NCI-H1417 (cell line): ENCODE measurements at regions not wholly inside any gene's neighbourhood (a gene's known extent, or its start where the extent isn't known, plus 50 kb on each side); places are given as distances from the start of the nearest gene placed in this dataset.

Experiments used
- DNase-seq, 3 experiments: peaks; one replicate each; lab custom pipeline; 2025; lab: John Stamatoyannopoulos, UW

DNA sequence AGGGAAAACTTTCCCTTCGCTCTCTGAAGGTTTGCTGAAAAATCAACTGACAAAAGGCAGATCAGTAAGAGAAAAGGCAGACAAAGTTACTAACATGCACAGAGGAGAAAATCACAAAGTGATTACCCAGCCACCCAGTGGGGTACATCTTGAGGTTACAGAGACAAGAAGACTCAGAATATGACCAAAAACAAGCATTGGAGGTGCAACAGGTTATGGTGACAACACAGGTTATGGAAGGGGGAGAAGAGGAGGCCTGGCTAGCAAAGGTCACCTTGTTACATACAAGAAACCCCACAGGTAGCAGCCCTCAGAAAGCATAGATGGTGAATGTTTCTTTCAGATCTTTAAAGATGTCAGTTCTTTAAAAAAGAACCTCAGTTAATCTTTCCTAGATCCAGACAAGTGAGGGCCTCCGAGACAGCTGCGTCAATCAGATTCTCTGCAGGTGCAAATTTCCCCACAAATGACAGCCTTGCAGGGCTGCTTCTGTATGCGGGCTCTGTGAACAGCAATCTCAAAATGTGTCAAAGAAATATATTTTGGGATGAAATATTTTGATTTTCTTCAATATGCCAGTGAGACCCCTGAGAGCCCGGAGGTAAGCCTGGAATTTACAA lies 207.6 kb upstream of the RAB4A start:
- DNase-seq: no peak

DNA sequence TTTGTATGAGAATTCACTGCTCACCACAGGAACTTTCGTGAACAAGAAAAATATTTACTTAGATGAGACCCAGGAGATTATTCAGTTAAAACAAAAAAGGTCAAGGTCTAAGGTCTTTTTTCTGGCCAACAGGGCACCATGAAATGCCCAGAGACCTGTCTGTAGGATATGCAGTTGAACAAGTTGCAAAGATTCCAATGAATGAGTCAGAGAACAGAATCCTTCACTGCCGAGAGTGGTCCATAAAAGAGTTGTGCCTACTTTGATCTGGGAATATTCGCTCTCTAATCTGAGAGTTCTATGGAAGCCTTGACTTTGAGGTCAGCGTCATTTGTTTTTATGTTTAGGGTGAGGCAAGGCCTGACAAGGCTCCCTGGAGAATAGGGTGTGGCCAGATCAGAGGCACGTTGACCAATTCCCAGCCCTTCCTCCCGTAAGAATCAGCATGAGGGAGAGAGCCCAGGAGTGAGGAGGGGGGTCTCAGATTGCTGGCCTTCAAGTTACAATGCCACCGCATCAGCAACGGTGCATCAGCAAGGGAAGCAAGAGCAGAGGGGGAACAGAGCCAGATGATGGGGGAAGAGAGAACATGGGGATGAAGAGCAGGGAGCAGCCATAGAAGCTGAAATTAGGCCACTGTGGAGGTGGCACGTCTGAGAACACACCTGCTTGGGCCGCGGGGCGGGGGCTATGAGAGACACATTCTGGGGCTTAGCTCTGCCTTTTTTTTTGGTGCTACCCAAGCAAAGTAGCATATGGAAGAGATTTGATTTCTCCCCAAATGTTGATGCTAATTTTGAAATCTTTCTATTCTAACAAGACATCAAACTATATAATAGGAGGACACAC lies 206.4 kb upstream of the RAB4A start:
- DNase-seq: no peak

DNA sequence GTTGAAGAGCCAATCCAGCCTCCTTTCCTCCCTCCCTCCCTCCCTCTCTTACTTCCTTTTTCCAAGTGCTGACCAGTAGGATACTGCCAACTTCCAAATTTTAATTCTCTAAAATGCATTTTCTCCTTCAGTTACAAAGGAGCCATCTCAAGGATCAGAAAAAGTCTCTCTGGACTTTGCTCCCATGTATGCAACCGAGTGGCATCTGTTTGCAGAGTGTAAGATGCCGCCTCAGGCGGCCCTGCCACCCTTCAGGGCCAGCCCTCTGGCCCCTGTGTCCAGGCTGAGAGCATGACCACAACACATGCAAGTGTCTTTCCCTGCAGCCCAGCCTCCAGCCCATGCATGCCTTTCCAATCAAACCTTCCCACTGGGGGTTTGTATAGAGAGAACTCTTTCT lies 205.3 kb upstream of the RAB4A start:
- DNase-seq: no peak

DNA sequence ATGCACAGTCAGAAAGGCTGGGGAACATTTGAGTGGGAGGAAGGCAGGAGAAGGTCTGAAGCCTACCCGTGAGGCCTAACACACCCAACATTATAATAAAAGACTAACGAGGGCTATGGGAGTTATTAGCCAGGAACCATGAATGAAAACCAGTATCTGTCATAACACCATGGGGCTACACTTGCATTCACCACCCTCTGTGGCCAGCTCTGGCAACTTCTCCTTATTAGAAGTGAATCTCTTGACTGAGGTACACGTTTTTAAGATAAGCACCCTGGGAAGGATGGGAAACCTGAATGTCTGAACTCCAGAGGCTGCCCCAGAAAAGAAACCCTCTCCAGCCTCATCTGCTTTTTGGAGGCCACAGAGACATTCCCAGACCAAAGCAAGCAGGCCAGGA lies 204.3 kb upstream of the RAB4A start:
- DNase-seq: no peak

DNA sequence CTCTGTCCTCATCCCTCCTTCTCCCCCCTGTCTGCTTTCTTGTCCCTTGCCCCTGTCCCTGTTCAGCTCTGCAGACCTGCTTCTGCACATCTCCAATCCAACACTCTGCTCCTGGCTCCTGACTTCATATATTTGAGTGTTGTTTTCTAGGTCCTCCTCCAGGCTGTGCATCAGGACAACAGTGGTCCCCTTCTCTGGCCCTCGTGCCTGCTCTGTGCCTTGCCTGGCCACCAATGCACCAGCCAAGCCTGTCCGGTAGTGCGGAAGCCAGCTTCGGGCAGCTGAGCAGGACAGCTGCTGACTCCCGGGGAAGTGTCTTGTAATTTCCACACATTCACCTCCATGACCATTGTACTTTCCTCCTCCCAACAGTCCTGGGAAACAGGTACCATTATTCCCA lies 203.4 kb upstream of the RAB4A start:
- DNase-seq: no peak

DNA sequence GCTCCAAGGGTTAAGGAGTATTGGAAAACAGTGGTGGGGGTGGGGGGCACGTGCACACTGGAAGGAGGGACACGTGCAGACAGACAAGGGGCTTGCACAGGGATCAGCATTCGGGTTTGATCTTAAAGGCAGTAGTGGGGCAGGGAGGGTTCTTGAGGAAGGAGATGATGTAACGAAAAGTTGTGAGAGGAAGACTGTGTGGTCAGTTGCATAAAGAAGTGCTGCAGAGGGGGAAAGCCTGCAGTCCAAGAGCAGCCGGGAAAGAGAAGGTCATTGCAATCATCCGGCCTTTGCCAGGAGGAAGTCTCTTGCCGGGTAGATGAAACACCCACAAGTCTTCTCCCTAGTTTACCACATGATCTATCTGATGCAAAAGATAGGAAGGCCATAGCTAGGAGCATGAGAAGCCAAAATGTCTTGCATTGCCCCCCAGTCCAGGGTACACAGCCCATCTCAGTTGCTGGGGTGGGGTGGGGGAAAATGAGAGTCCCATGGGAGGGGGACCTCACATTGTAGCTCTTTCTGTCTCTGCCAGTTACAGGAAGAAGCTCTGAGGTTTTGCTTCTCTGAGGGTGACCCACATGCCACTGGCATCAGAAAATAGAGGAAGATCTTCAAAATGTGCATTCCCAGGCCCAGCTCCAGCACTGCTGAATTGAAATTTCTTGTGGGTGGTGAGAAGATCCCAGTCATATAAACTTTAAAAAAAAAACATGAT lies 202.5 kb upstream of the RAB4A start:
- no peak for DNase-seq

DNA sequence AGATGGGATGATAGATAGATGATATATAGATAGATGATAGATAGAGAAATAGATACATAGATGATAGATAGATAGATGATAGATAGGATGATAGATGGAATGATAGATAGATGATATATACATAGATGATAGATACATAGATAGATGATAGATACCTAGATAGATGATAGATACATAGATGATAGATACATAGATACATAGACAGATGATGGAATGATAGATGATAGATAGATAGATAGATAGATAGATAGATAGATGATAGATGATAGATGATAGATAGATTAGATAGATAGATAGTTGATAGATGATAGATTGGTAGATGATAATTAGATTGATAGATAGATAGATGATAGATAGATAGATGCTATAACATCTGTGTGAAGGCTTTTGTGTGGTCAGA lies 201.7 kb upstream of the RAB4A start:
- no peak for DNase-seq

DNA sequence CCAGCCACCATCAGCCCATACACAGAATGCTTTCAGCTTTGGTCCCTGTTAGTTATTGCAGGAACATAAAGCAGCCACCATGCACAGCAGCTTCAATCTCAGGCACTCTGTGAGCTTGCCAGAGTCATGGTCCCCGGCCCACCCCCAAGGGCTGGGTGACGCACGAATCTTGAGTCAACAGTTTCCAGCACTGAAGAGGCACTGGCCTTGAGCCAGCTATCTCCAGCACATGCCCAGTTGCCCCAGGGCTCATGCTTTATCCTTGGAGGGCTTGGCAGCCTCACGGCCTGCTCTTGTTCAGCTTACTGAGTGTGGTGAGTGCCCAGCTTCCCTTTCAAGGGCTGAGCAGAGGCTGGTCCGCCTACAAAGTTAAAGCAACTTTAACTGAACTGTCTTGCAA lies 200.7 kb upstream of the RAB4A start:
- DNase-seq: peak; percentile 68 to 92 (median 78)

DNA sequence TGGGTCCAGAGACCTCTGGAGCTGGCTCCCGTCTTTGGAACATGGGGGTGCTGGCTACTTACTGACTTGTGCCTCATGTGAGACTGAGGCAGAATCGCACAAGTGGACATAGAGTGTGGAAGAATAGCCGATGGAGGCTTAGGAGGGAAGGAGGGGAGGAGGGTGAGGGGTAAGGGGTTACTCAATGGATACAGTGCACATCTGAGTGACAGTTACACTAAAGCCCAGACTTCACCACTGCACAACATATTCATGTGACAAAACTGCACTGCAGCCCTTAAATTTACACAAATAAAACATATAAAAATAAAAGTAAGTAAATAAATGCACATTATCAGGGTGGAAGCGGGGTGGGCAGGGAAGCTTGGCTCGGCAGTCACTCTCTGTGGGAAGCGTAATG lies 197.7 kb upstream of the RAB4A start:
- no peak for DNase-seq

DNA sequence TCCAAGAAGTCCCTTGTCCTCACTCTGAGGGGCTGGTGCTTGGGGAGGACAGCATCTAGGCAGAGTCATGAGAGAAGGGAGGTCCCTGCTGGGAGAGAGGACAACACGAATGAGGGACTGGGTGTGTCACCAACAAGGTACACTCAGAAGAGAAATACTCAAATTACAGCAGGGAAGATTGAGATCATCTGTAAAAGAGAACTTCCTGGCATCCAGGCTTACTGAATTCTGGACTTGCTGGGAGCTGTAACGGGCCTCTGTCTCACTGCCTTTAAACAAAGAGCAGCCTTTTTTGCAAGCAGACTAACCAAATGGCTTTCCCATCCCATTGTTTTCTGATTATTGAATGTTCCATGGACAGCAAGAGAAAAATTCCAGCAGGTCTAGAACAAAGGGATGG lies 195.7 kb upstream of the RAB4A start:
- DNase-seq: no peak

DNA sequence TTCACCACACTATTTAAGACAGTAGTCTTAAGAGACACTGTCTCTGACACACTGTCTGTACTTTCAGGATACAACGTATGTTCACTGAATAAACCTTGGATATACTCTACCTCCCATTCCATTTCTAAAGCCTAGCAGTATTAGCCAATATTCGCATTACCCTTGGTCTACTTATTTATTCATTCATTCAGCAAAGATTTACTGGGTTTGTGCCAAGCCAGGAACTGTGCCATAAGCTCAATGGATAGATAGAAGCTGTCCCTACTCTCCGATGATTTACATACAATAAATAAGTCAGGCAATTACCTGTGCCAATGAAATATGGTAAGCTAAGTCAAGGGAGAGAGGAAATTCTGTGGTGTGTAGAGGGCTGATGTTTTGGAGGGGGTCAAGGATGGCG lies 195.2 kb upstream of the RAB4A start:
- DNase-seq: no peak

DNA sequence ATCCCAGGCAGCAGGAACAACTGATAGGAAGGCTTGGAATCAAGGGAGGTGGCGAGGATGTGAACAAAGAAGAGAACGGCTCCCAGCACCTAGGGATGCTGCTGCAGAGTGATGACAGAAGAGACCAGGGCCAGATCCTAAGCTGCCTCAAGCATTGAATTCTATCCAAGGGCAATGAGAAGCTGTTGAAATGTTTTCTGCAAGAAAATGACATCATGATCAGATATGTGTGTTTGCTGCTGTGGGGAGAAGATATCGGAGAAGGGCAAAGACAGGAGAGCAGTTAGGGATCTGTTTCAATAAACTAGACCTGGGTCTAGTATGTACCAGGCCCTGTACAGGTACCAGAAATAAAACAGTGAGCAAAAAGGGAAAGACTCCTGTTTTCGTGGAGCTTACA lies 194.7 kb upstream of the RAB4A start:
- no peak for DNase-seq

DNA sequence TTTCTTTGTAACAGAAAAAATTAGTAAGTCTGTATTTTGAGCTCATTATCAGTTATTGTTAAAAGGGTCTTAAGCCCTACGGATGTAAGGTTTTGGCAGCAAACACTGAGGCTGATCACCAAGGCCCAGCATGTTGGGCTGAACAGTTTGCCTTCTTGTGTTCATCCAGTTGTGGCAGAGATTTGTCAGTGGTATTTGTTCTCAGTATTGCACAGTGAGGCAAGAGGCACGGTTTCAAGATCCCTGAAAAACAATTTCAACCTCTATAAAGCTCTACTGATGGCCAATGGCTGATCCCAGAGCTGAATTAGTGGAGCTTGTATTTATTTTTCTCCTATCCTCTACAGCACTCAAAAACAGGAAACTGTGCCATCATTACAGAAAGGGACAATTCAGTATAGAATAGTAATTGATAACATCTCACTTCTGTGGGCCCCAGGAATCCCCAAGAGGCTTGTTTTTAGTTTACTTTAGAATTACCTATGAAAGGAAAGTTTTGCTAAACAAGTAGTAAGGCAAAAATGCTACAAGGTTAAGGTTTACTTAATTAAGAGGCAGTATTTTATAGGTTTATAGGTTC lies 191.8 kb upstream of the RAB4A start:
- no peak for DNase-seq

DNA sequence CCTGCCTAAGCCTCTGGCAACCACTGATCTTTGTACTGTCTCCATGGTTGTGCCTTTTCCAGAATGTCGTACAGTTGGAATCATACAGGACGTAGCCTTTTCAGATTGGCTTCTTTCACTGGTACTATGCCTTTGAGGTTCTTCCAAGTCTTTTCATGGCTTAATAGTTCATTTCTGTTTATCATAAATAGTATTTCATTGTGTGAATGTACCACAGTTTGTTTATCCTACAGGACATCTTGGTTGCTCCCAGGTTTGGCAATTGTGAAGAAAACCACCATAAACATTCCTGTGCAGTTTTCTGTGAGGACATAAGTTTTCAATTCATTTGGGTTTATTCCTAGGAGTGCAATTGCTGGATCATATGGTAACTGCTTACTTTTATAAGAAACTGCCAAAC lies 190.6 kb upstream of the RAB4A start:
- DNase-seq: no peak

DNA sequence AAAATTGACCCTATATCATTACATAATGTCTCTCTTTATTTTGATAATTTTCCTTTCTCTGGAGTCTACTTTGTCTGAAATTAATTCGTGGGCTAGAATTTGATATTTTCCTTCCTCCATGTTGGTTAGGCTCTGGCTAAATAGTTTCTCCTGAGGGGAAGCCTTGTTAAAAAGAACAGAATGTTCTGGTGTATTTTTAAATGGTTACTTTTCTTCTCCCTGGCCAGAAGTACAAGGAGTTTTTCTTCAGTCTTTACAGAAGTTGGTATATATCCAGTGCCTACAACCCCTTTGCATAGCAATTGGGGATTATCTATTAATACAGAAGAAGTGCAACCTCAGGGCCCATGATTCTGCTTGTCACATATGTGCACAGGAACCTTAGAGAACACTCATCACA lies 185.6 kb upstream of the RAB4A start:
- DNase-seq: no peak

DNA sequence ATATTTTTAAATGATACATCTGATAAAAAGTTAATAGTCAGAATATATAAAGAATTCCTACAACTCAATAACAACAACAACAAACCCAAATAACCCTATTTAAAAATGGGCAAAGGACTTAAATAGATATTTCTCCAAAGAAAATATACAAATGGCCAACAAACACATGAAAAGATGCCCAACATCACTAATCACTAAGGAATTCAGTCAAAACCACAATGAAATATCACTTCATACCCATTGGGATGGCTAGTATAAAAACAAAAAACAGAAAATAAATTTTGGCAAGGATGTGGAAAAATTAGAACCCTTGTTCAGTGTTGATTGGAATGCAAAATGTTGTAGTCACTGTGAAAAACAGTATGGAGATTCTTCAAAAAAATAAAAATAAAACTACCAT lies 184.8 kb upstream of the RAB4A start:
- no peak for DNase-seq

DNA sequence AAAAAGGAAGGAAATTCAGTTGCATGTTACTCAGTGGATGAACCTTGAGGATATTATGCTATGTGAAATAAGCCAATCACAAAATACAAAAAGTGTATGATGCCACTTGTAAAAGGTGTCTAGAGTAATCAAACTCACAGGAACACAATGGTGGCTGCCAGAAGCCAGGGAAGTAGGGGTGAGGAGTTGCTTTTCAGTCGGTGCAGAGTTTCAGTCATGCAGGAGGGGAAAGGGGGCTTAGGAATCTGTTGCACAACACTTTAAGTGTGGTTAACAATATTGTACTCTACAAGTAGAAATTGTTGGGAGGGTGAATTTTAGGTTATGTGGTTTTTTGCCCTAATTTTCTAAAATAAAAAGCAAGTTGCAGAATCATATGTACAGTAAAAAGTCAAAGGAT lies 184.2 kb upstream of the RAB4A start:
- no peak for DNase-seq

DNA sequence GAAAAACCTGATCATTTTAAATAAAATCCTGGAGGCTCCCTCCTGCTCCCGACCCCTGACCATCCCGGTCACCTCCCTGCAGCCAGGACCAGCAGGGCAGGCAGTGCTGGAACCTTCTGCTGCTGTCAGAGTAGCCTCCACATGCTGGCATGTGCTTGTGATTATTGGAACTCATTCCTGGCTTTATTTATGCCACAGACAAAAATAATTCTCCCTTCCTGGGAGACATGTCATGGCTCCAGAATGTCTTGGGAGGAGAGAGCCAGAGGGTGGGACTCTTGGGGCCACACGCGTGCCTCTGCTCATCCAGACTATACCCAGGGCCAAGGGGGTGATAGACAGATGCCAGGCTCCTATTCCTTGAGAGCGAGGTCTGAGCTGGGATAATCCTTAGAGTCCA lies 183.6 kb upstream of the RAB4A start:
- no peak for DNase-seq

DNA sequence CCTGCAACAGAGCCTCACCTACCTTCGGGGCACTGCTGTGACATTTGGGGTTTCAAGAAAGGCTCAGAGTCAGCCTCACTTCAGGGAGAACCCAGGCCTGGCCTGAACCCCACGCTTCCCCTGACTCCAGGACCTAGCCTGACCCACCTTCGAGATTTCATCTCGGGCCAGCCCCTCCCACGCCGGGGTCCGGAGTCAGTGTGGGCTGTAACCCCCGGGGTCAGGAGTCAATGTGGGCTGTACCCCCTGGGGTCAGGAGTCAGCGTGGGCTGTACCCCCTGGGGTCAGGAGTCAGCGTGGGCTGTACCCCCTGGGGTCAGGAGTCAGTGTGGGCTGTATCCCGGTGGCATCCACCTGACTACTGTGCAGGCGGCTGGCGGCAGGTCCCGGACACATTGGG lies 183.0 kb upstream of the RAB4A start:
- no peak for DNase-seq

DNA sequence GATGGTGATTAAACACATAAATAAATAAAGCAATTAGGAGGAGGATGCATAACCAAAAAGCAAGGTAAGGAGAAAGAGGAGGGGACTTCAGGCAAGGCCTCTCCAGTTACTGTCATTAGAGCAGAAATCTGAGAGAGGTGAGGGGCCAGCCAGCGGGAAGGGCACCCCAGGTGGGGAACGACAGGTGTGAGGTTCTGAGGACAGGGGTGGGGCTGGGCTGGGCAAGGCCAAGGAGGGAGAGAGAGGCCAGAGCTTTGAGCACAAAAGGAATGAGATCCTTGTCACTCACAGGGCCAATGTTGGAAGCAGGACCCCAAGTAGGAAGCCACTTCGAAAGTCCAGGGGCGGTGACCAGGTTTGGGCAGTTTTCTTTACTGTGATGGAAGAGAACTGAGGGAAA lies 182.2 kb upstream of the RAB4A start:
- DNase-seq: peak; percentile 3 to 44 (median 20)

DNA sequence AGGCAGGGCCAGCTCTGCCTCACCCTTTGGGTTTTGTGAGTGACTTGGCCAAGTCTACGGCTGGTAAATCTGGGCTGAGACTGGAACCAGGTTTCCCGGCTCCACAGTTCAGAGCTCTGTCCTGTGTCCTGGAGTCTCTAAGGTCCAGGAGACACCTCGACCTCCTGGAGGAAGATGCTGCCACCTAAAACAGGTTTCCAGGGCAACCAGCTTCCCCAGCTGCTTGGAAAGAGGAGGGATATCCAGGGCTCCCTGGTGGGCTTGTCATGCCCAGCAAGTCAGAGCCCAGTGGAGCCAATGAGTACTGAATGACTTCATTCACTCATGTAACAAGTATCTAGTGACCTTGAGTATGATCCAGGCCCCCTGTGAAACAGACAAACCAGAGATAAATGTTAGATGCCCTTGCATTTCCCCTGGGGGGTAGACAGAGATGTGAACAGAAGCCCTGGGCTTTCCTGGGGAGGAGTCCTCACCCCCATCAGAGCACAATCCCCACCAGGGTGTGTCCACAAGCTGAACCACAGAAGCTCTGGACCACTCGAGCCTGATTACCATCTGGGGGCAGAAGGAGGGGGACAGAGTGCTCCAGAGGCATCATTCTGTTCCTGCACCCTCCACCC lies 181.2 kb upstream of the RAB4A start:
- peak in 1 of 3 experiments; percentile 6 for DNase-seq

DNA sequence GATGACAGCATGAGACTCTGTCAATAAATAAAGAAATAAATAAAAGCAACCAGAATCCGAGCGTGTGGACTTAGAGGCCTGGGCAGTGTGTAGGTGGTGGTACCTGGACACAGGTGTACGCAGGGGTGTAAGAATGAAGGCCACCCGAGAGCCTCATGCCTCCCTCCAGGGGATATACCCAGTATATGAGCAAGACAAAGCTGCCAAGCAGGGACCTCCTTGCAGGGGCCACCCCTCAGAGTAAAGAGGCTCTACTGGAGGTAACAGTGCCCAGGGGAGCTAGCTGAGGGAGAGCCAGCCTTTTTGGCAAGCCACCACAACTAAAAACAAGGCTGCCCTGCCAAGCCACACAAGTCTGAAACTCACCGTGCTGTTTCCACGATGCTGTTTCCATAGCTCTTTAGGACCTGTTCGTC lies 179.2 kb upstream of the RAB4A start:
- DNase-seq: no peak
